ENCODE measurements at regions not wholly inside any gene's neighbourhood (a gene's known extent, or its start where the extent isn't known, plus 50 kb on each side); places are given as distances from the start of the nearest gene placed in this dataset.

GRCh38 chr6:117089604-117090003 is 175.8 kb upstream of the VGLL2 start:
- Mint-ChIP-seq H3K27ac (no peak overlapping the region), H3K27me3 (ENCODE audit: low read depth) (no peaks in the 10 kb centered on the region), H3K4me3 (no peak overlapping the region), H3K9me3 (peaks cover 7% of the 10 kb centered on the region), H3K36me3 (no peaks in the 10 kb centered on the region), H3K4me1 (peaks cover 10% of the 10 kb centered on the region)
- no peak for ATAC-seq
- ChIA-PET CTCF (no interaction called here), POLR2A (no interaction called here)
- TF ChIP-seq ZNF281 (CRISPR knock-in tag; IDR thresholded peaks at IDR 0.05) (no peak), MAX (CRISPR knock-in tag; IDR thresholded peaks at IDR 0.05) (no peak), GTF2I (CRISPR knock-in tag; conservative IDR thresholded peaks at IDR 0.05) (no peak), ZNF532 (CRISPR knock-in tag; IDR thresholded peaks at IDR 0.05; ENCODE audit: borderline replicate concordance) (no peak), SP1 (CRISPR knock-in tag; conservative IDR thresholded peaks at IDR 0.05) (no peak), NFATC4 (CRISPR knock-in tag; IDR thresholded peaks at IDR 0.05) (no peak), ARID4B (CRISPR knock-in tag; IDR thresholded peaks at IDR 0.05; ENCODE audit: borderline replicate concordance) (no peak), USF2 (CRISPR knock-in tag; IDR thresholded peaks at IDR 0.05) (no peak), ZNF425 (CRISPR knock-in tag; conservative IDR thresholded peaks at IDR 0.05) (no peak), JUN (CRISPR knock-in tag; IDR thresholded peaks at IDR 0.05) (no peak), ERG (CRISPR knock-in tag; IDR thresholded peaks at IDR 0.05) (no peak), STAT6 (CRISPR knock-in tag; conservative IDR thresholded peaks at IDR 0.05; ENCODE audit: low read depth) (no peak), FOXP4 (CRISPR knock-in tag; IDR thresholded peaks at IDR 0.05) (no peak)
- no peak for DNase-seq (ENCODE audit: low spot score)
